H1 (cell line): ENCODE measurements at regions not wholly inside any gene's neighbourhood (a gene's known extent, or its start where the extent isn't known, plus 50 kb on each side); places are given as distances from the start of the nearest gene placed in this dataset.

Source experiments
- CTCF ChIA-PET: fragments of 300-600 bp; sonication (Branson Sonifier 250); formaldehyde crosslinking; loops from one replicate; lab custom pipeline; 2021; ENCODE audit not compliant: partially characterized antibody; lab: Charles Lee
- POLR2A ChIA-PET: fragments of 300-600 bp; sonication (Branson Sonifier 250); formaldehyde crosslinking; loops from one replicate; lab custom pipeline; 2021; ENCODE audit warnings: inconsistent platforms; ENCODE audit not compliant: partially characterized antibody; lab: Charles Lee
- DNase-seq, 2 experiments: peaks; one replicate each; pipeline versions ENCODE4 v3.0.0 to v3.0.0-alpha.2; 2010 to 2022; ENCODE audit warnings: low spot score in 2 of 2, low read depth in 1 of 2, mixed read lengths in 1 of 2
- FAIRE-seq: peaks from 2 replicates; lab custom pipeline; 2011; peaks lifted over from hg19 to GRCh38; lab: Jason Lieb, UNC
- H2AFZ ChIP-seq: 2 replicates; pipeline ENCODE4 v1.8.1; 2012; ENCODE audit warnings: low read length, inconsistent platforms
- H2AK5ac ChIP-seq: 2 replicates; pipeline ENCODE4 v1.6.1; 2013; ENCODE audit warnings: low read depth, low read length
- H2BK120ac ChIP-seq: replicated peaks from 2 replicates; pipeline ENCODE3; 2013; ENCODE audit warnings: low read depth, low read length, inconsistent platforms
- H2BK12ac ChIP-seq: 2 replicates; pipeline ENCODE4 v1.6.1; 2013; ENCODE audit warnings: low read depth, low read length
- H2BK15ac ChIP-seq: 2 replicates; pipeline ENCODE4 v1.6.1; 2013; ENCODE audit warnings: low read length
- H2BK20ac ChIP-seq: 2 replicates; pipeline ENCODE4 v1.6.1; 2013; ENCODE audit warnings: low read length
- H2BK5ac ChIP-seq: 2 replicates; pipeline ENCODE4 v1.6.1; 2013; ENCODE audit warnings: low read depth, low read length
- H3K14ac ChIP-seq: 2 replicates; pipeline ENCODE4 v1.6.1; 2013; ENCODE audit warnings: inconsistent platforms; ENCODE audit not compliant: insufficient read length
- H3K18ac ChIP-seq: 2 replicates; pipeline ENCODE4 v1.6.1; 2013; ENCODE audit warnings: low read length; ENCODE audit errors: extremely low read depth
- H3K23ac ChIP-seq: 2 replicates; pipeline ENCODE4 v1.6.1; 2013; ENCODE audit warnings: inconsistent platforms; ENCODE audit not compliant: insufficient read length
- H3K23me2 ChIP-seq: 2 replicates; pipeline ENCODE4 v1.6.1; 2013; ENCODE audit warnings: low read depth, low read length
- H3K27ac ChIP-seq: 2 replicates; pipeline ENCODE4 v1.6.1; 2011; ENCODE audit warnings: low read depth, low read length, inconsistent platforms
- H3K27me3 ChIP-seq, 4 experiments: replicated peaks in 1 of 4; 1 replicate in 1 of 4; 2 replicates in 3 of 4; pipeline versions ENCODE4 v1.6.1 to v1.8.1; 2011 to 2013; ENCODE audit warnings: low read length in 3 of 4, mild to moderate bottlenecking in 3 of 4, inconsistent platforms in 2 of 4, mixed read lengths in 2 of 4, moderate library complexity in 1 of 4; ENCODE audit not compliant: control insufficient read depth in 3 of 4, insufficient read depth in 3 of 4; ENCODE audit errors: extremely low read depth in 1 of 4
- H3K36me3 ChIP-seq, 4 experiments: 2 replicates each; pipeline versions ENCODE4 v1.6.1 to v1.8.1; 2011 to 2013; ENCODE audit warnings: mild to moderate bottlenecking in 4 of 4, low read length in 3 of 4, moderate library complexity in 2 of 4, control low read depth in 1 of 4, inconsistent platforms in 1 of 4; ENCODE audit not compliant: insufficient read depth in 4 of 4, control insufficient read depth in 2 of 4
- H3K4ac ChIP-seq: replicated peaks from 2 replicates; pipeline ENCODE3; 2013; ENCODE audit warnings: low read length, low read depth, mixed read lengths, inconsistent platforms; ENCODE audit not compliant: insufficient read length
- H3K4me1 ChIP-seq, 4 experiments: replicated peaks in 1 of 4; 1 replicate in 1 of 4; 2 replicates in 3 of 4; pipeline versions ENCODE4 v1.6.1 to v1.8.1; 2011 to 2013; ENCODE audit warnings: low read length in 3 of 4, inconsistent platforms in 2 of 4, mixed read lengths in 1 of 4; ENCODE audit not compliant: insufficient read depth in 4 of 4, control insufficient read depth in 3 of 4
- H3K4me2 ChIP-seq, 2 experiments: 2 replicates each; pipeline versions ENCODE4 v1.6.1 to v1.8.1; 2011 to 2013; ENCODE audit warnings: low read depth in 2 of 2, low read length in 2 of 2, control low read depth in 1 of 2, inconsistent platforms in 1 of 2, mild to moderate bottlenecking in 1 of 2; ENCODE audit not compliant: insufficient read depth in 1 of 2
- H3K4me3 ChIP-seq, 4 experiments: fragments of 200-600, 300-600 bp in 1 of 4; sonication (generic), shearing (Covaris generic), sonication (Bioruptor Twin) in 1 of 4; 2 replicates each; pipeline versions ENCODE4 v1.5.1 to v1.8.1; 2011 to 2016; ENCODE audit warnings: low read length in 4 of 4, low read depth in 3 of 4, control low read depth in 2 of 4, inconsistent platforms in 2 of 4, mild to moderate bottlenecking in 2 of 4, mixed read lengths in 1 of 4, moderate library complexity in 1 of 4; ENCODE audit not compliant: insufficient read depth in 2 of 4; ENCODE audit errors: extremely low read depth in 1 of 4
- H3K56ac ChIP-seq: replicated peaks from 2 replicates; pipeline ENCODE3; 2013; ENCODE audit warnings: low read depth, mild to moderate bottlenecking, mixed read lengths, low read length, inconsistent platforms; ENCODE audit not compliant: insufficient read length
- H3K79me1 ChIP-seq: 2 replicates; pipeline ENCODE4 v1.6.1; 2013; ENCODE audit warnings: low read depth, low read length, control low read depth
- H3K79me2 ChIP-seq, 2 experiments: 2 replicates each; pipeline versions ENCODE4 v1.6.1 to v1.8.1; 2012 to 2013; ENCODE audit warnings: low read length in 2 of 2, mild to moderate bottlenecking in 2 of 2, inconsistent platforms in 1 of 2; ENCODE audit not compliant: insufficient read depth in 2 of 2, control insufficient read depth in 1 of 2
- H3K9ac ChIP-seq, 4 experiments: replicated peaks in 1 of 4; 1 replicate in 1 of 4; 2 replicates in 3 of 4; pipeline versions ENCODE4 v1.6.1 to v1.8.1; 2011 to 2013; ENCODE audit warnings: low read depth in 3 of 4, low read length in 3 of 4, control low read depth in 2 of 4, mild to moderate bottlenecking in 2 of 4, moderate library complexity in 2 of 4, inconsistent platforms in 1 of 4; ENCODE audit errors: extremely low read depth in 1 of 4
- H3K9me3 ChIP-seq, 2 experiments: 2 replicates each; pipeline versions ENCODE4 v1.6.1 to v1.8.1; 2012 to 2013; ENCODE audit warnings: mild to moderate bottlenecking in 2 of 2, moderate library complexity in 2 of 2, control low read depth in 1 of 2, inconsistent platforms in 1 of 2, low read depth in 1 of 2, low read length in 1 of 2, mixed read lengths in 1 of 2; ENCODE audit not compliant: insufficient read depth in 2 of 2
- H4K20me1 ChIP-seq, 2 experiments: replicated peaks in 1 of 2; 2 replicates each; pipeline versions ENCODE3 to v1.8.1; 2011 to 2013; ENCODE audit warnings: inconsistent platforms in 2 of 2, low read length in 2 of 2, mild to moderate bottlenecking in 1 of 2; ENCODE audit not compliant: insufficient read depth in 2 of 2, control insufficient read depth in 1 of 2
- H4K5ac ChIP-seq: 2 replicates; pipeline ENCODE4 v1.6.1; 2013; ENCODE audit warnings: low read length, low read depth, mixed read lengths, inconsistent platforms; ENCODE audit not compliant: insufficient read length
- H4K8ac ChIP-seq: 2 replicates; pipeline ENCODE4 v1.8.0; 2013; ENCODE audit warnings: mild to moderate bottlenecking, moderate library complexity, low read length, inconsistent platforms; ENCODE audit not compliant: insufficient read depth; ENCODE audit errors: extremely low read depth
- H4K91ac ChIP-seq: replicated peaks from 2 replicates; pipeline ENCODE3; 2013; ENCODE audit warnings: low read length, mixed read lengths, inconsistent platforms; ENCODE audit not compliant: insufficient read length
- CTBP2 ChIP-seq: IDR thresholded peaks from 2 replicates; pipeline ENCODE4 v1.7.0; 2011; ENCODE audit warnings: borderline replicate concordance, mild to moderate bottlenecking, moderate library complexity, mixed read lengths, low read length; ENCODE audit not compliant: insufficient read depth, insufficient read length
- MAFK ChIP-seq: IDR thresholded peaks from 2 replicates; pipeline ENCODE4 v1.6.1; 2012; ENCODE audit warnings: low read depth, mild to moderate bottlenecking, improper control_type of control experiment, low read length
- RAD21 ChIP-seq, 2 experiments: IDR thresholded peaks in 1 of 2; conservative IDR thresholded peaks in 1 of 2; 2 replicates each; pipeline ENCODE4 v1.6.1; 2011; ENCODE audit warnings: low read depth in 2 of 2, low read length in 2 of 2, improper control_type of control experiment in 1 of 2, inconsistent platforms in 1 of 2, mild to moderate bottlenecking in 1 of 2, moderate library complexity in 1 of 2
- RFX5 ChIP-seq: IDR thresholded peaks from 2 replicates; pipeline ENCODE4 v1.6.1; 2011; ENCODE audit warnings: low read depth, low read length, improper control_type of control experiment, borderline replicate concordance
- RXRA ChIP-seq: IDR thresholded peaks from 2 replicates; pipeline ENCODE4 v1.6.1; 2011; ENCODE audit warnings: low read depth, mild to moderate bottlenecking, low read length, moderate library complexity; ENCODE audit not compliant: insufficient read depth
- SP4 ChIP-seq: IDR thresholded peaks from 2 replicates; pipeline ENCODE4 v1.6.1; 2012; ENCODE audit warnings: low read length, inconsistent platforms
- TAF1 ChIP-seq: IDR thresholded peaks from 2 replicates; pipeline ENCODE4 v1.6.1; 2011; ENCODE audit warnings: mild to moderate bottlenecking, low read depth, low read length
- YY1 ChIP-seq: IDR thresholded peaks from 2 replicates; pipeline ENCODE4 v1.6.1; 2011; ENCODE audit warnings: low read depth, mild to moderate bottlenecking, low read length
- WGBS, 2 experiments: shearing (Covaris generic) in 1 of 2; methylation state at CpG; one replicate each; pipeline versions ENCODE4 v1.1.6 to v1.1.7; 2013 to 2015; ENCODE audit warnings: low lambda C conversion rate in 2 of 2, mixed read lengths in 2 of 2, inconsistent platforms in 1 of 2, low coverage in 1 of 2, missing lambda C conversion rate in 1 of 2; ENCODE audit not compliant: insufficient replicate concordance in 2 of 2, insufficient coverage in 1 of 2, insufficient read length in 1 of 2; ENCODE audit errors: extremely low coverage in 1 of 2, missing lambda C conversion rate in 1 of 2; 5-methylcytosine and 5-hydroxymethylcytosine counted together
- TF ChIP-seq, protein P1 (sequence below): IDR thresholded peaks from 2 replicates; pipeline ENCODE4 v1.6.1; 2012; ENCODE audit warnings: low read length, inconsistent platforms
- TF ChIP-seq, protein P2 (sequence below), 3 experiments: IDR thresholded peaks; 1 replicate in 2 of 3; 2 replicates in 1 of 3; pipeline versions ENCODE4 v1.5.1 to v1.6.1; 2011; ENCODE audit warnings: low read length in 3 of 3, mild to moderate bottlenecking in 3 of 3, inconsistent platforms in 2 of 3, low read depth in 1 of 3, moderate library complexity in 1 of 3; ENCODE audit not compliant: insufficient read depth in 1 of 3; ENCODE audit errors: control extremely low read depth in 1 of 3

DNA sequence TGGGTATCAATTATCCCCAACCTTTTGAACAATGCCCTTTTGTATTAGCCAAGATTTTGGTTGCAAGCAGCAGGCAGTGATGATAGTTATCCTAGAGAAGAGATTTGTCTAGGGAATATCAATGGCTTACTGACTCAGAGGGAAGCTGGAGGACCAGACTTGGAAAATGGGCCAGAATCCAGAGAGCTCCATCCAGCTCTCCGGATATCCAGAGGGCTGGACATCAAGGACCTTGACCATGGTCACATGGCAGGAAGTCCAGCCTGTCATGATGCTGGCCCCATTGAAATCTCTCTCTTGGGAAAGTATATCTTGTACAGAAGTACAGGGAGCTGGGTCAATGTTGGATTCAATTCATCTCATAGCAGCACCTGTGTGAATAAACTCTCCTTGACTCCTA is 148.5 kb upstream of the PDZRN3 start:
- Histone ChIP-seq H2BK5ac (no peak overlapping the region), H2AK5ac (no peak overlapping the region), H4K91ac (no peak overlapping the region), H2AFZ (no peak overlapping the region), H3K9ac (no peak overlapping the region), H4K20me1 (no peaks in the 10 kb centered on the region), H4K5ac (no peak overlapping the region), H2BK12ac (no peak overlapping the region), H3K23ac (no peak overlapping the region), H3K14ac (no peak overlapping the region), H3K4me1 (peaks cover 0 to 2% (median 0%) of the 10 kb centered on the region in 4 experiments; a peak in 1 of 7 replicates), H3K79me2 (no peaks in the 10 kb centered on the region), H3K56ac (no peak overlapping the region), H3K9me3 (peaks cover 5 to 7% of the 10 kb centered on the region in 2 experiments), H3K27me3 (no peaks in the 10 kb centered on the region), H2BK120ac (no peak overlapping the region), H3K36me3 (no peaks in the 10 kb centered on the region; a peak in 1 of 8 replicates), H2BK20ac (no peak overlapping the region), H3K4ac (no peak overlapping the region), H3K4me2 (no peak overlapping the region), H2BK15ac (no peak overlapping the region), H3K4me3 (no peak overlapping the region), H3K27ac (no peak overlapping the region), H3K18ac (no peak overlapping the region), H3K79me1 (no peaks in the 10 kb centered on the region), H4K8ac (no peak overlapping the region), H3K23me2 (no peaks in the 10 kb centered on the region; the same call in 1 of the 2 replicates)
- CTCF ChIA-PET: interaction anchor here (1.2 kb wide), 1 partner anchor 10 kb away, joined by 3 read pairs; no protein-coding TSS in a partner anchor
- FAIRE-seq (no peak), DNase-seq (no peak)
- POLR2A ChIA-PET: no interaction called here
- 78% methylated on average over 1 of the region's 1 CpG; no CpG with 5 or more reads in 1 of the 2 experiments for WGBS, 2 experiments
- no peak for TF ChIP-seq SP4
- no peak for TF ChIP-seq MAFK
- no peak for TF ChIP-seq RAD21 (IDR thresholded peaks at IDR 0.05 in 1 of 2, conservative IDR thresholded peaks at IDR 0.05 in 1 of 2; ENCODE audit: low read depth in 2 of 2, low read length in 2 of 2)
- TF ChIP-seq, protein P1, sequence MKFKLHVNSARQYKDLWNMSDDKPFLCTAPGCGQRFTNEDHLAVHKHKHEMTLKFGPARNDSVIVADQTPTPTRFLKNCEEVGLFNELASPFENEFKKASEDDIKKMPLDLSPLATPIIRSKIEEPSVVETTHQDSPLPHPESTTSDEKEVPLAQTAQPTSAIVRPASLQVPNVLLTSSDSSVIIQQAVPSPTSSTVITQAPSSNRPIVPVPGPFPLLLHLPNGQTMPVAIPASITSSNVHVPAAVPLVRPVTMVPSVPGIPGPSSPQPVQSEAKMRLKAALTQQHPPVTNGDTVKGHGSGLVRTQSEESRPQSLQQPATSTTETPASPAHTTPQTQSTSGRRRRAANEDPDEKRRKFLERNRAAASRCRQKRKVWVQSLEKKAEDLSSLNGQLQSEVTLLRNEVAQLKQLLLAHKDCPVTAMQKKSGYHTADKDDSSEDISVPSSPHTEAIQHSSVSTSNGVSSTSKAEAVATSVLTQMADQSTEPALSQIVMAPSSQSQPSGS: no peak
- no peak for TF ChIP-seq CTBP2
- TF ChIP-seq YY1: no peak
- TF ChIP-seq TAF1: no peak
- no peak for TF ChIP-seq RFX5
- no peak for TF ChIP-seq RXRA
- TF ChIP-seq, protein P2, sequence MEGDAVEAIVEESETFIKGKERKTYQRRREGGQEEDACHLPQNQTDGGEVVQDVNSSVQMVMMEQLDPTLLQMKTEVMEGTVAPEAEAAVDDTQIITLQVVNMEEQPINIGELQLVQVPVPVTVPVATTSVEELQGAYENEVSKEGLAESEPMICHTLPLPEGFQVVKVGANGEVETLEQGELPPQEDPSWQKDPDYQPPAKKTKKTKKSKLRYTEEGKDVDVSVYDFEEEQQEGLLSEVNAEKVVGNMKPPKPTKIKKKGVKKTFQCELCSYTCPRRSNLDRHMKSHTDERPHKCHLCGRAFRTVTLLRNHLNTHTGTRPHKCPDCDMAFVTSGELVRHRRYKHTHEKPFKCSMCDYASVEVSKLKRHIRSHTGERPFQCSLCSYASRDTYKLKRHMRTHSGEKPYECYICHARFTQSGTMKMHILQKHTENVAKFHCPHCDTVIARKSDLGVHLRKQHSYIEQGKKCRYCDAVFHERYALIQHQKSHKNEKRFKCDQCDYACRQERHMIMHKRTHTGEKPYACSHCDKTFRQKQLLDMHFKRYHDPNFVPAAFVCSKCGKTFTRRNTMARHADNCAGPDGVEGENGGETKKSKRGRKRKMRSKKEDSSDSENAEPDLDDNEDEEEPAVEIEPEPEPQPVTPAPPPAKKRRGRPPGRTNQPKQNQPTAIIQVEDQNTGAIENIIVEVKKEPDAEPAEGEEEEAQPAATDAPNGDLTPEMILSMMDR (IDR thresholded peaks at IDR 0.05; ENCODE audit: control extremely low read depth in 1 of 3, insufficient read depth in 1 of 3, low read depth in 1 of 3, low read length in 3 of 3): no peak
